ENCODE measurements at regions not wholly inside any gene's neighbourhood (a gene's known extent, or its start where the extent isn't known, plus 50 kb on each side); places are given as distances from the start of the nearest gene placed in this dataset.

DNA sequence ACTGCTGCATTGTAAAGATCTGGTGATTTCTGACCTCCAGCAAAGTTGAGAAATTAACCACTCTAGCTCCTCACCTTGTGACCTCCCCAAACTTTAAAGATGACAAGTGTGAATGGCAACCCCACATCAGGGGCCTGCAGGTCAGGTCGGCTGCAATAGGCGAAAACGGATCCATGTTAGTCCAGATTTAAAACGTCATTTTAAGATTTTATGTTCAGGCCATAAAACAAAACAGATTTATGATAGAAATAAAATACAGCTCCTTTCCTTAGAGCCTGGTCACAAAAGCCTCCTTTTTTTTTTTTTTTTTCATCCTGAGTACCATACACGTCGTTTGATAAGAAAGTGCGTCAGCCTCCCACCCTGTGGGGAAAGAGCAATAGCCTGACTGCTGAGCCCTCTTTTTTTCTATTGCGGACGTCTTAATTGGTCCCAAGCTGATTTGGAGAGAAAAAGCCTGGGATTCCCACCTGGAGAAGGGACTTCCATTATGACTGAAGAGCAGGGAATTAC lies 519.2 kb upstream of the NOX3 start:
- in situ Hi-C loops (cut with MboI; ENCODE audit: low sequenced_read_pairs) = no loop called here

GRCh38 chr6:155974359-155974758 lies 518.7 kb upstream of the NOX3 start:
- in situ Hi-C loops (cut with MboI; ENCODE audit: low sequenced_read_pairs) = no loop called here

- in situ Hi-C loops (cut with MboI; ENCODE audit: low sequenced_read_pairs) = no loop called here
Observed at GRCh38 chr6:155970876-155971708, 515.5 kb upstream of the NOX3 start.

DNA sequence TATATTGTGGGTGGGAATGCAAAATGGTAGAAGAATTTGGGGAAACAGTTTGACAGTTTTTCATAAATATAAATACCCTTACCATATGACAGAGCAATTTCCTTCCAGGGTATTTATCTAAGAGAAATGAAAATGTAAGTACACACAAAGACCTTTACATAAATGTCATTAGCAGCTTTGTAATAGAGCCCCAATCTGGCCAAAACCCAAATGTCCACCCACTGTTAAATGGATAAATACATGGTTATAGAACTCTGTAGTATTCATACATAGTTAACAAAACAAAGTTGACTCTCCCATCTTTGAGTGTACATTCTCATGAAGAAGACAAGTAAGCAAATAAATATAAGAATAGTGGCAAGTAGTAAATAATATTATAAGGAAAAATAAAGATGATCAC lies 514.8 kb upstream of the NOX3 start:
- in situ Hi-C loops (cut with MboI; ENCODE audit: low sequenced_read_pairs) = no loop called here

GRCh38 chr6:155968921-155969320 lies 513.3 kb upstream of the NOX3 start:
- in situ Hi-C loops (cut with MboI; ENCODE audit: low sequenced_read_pairs) = no loop called here

- in situ Hi-C loops (cut with MboI; ENCODE audit: low sequenced_read_pairs) = no loop called here
Observed at GRCh38 chr6:155967322-155967721, 511.7 kb upstream of the NOX3 start.

- in situ Hi-C loops (cut with MboI; ENCODE audit: low sequenced_read_pairs) = no loop called here
Observed at GRCh38 chr6:155964544-155964943, 508.9 kb upstream of the NOX3 start.

DNA sequence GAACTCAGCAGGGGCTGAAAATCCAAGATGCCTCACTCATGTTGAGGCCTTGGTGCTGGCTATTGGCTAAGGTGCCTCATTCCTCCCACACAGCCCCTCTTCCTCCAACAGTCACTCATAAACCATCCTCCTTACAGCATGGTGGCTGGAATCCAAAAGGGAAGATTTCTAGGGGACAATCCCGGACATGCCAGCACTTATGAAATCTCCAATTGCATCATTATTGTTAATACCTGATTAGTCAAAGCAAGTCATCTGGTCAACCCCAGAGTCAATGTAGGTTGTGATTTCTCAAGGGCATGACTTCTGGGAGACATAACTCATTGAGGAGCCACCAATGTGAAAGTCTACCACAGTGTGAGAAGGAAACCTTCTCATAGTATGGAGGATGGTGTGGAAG lies 506.6 kb upstream of the NOX3 start:
- in situ Hi-C loops (cut with MboI; ENCODE audit: low sequenced_read_pairs) = no loop called here

- in situ Hi-C loops (cut with MboI; ENCODE audit: low sequenced_read_pairs) = no loop called here
Observed at GRCh38 chr6:155959898-155960495, 504.4 kb upstream of the NOX3 start.

GRCh38 chr6:155958550-155958949 lies 502.9 kb upstream of the NOX3 start:
- in situ Hi-C loops (cut with MboI; ENCODE audit: low sequenced_read_pairs) = no loop called here

DNA sequence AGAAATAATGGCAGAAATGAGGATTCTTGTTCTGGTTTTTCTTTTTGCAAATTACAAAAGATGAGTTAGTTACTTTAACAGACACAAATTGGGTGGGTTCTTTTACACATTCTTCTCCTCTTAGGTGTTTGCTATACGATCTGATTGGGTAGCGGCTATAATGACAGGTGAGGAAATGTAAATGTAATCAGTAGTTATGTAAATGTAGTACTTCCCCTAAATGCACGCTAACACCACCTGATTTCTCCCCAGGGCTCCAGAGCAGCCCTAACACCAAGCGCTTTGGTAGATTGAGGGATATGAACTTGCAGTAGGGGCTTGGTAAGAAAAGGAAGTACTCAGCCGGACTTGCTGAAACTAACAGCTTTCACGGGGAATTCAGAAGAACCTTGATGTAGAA lies 499.4 kb upstream of the NOX3 start:
- in situ Hi-C loops (cut with MboI; ENCODE audit: low sequenced_read_pairs) = no loop called here

DNA sequence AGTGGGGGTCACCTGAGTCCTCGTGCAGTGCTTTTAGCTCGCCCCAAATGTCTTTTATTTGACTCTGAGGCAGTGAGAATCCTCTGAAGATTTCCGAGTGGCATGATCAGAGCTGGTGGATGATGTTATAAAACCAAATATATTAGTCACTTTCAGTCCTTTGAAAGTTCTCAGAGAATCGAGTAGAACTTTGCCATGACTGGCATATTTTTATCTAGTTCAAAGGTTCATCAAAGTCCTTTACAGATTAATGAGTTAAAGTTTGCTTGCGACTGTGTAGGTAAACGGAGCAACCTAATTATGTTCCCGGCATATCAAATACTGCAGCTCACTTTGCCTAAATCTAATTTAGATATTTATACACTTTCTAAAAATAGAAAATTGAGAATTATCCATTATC lies 498.5 kb upstream of the NOX3 start:
- in situ Hi-C loops (cut with MboI; ENCODE audit: low sequenced_read_pairs) = no loop called here

- in situ Hi-C loops (cut with MboI; ENCODE audit: low sequenced_read_pairs) = no loop called here
Observed at GRCh38 chr6:155949256-155949655, 493.6 kb upstream of the NOX3 start.

DNA sequence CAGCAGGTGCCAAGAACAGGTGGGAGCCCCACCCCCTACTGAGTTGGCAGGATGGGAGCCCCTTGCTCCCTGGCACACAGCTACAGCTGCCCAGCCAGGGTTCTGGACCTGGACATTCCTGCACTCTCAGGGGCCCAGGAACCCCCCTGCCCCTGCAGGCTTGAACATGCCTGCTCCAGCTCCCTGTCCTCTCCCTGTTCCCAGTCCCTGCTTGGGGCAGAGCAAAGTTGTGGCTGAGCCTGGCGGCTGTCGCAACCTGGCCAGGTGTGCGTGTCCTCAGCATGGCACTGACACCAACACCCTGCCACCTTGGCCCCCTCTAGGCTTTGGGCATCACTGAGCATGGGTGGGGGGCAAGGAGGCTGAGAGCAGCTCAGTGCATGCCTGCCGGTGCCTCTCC lies 491.2 kb upstream of the NOX3 start:
- in situ Hi-C loops (cut with MboI; ENCODE audit: low sequenced_read_pairs) = no loop called here

DNA sequence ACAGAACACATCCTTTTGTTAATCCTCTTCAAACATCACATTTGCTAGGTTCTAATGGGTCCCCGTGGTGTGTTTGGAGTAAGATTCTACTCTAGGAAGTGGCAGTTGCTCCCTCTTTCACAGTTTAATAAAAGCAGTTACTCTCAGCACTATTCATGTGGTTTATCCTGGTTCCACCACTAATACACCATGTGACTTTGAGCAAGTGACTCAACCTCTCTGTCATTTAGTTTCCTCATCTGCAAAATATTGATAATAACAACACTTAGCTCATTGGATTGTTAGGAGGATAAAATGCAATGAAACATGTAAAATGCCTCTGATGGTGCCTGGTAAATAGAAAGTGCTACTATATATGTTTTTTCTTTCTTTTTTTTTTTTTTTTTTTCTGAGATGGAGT lies 488.0 kb upstream of the NOX3 start:
- in situ Hi-C loops (cut with MboI; ENCODE audit: low sequenced_read_pairs) = no loop called here

- in situ Hi-C loops (cut with MboI; ENCODE audit: low sequenced_read_pairs) = no loop called here
Observed at GRCh38 chr6:155939253-155939652, 483.6 kb upstream of the NOX3 start.

DNA sequence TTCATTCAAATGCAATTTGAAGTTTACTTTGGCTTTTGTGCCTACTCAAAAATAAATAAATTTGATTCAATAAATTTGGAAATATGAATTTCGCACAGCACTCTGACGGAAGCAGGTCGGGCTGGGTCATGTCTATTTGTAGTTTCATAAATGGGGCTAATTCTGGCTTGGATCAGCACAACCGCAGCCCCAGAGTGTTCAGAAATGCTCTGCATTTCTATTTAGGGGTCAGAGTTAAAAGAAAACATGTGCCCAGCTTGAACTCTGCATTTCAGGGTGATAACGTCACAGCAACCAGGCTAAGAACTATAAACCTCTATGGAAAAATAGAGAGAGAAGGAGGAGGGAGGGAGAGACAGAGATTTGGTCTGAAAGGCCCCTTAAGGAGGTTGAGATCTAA lies 480.9 kb upstream of the NOX3 start:
- in situ Hi-C loops (cut with MboI; ENCODE audit: low sequenced_read_pairs) = no loop called here

DNA sequence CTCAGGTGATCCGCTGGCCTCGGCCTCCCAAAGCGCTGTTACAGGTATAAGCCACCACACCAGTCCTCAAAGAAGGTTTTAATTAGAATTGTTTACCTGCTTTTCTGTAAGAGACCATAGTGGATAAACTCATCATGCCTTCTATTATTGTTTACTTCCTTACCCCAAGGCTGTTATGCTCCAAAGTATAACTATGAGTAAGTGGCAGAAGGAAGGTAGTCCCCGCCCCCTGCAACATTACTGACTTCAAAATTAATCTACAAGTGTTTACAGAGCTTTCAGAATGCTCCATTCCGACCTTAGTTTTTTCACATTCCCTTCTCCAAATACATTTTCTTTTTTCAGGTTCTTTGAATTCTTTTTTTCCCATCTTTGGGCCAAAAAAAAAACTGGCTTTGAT lies 480.5 kb upstream of the NOX3 start:
- in situ Hi-C loops (cut with MboI; ENCODE audit: low sequenced_read_pairs) = no loop called here

DNA sequence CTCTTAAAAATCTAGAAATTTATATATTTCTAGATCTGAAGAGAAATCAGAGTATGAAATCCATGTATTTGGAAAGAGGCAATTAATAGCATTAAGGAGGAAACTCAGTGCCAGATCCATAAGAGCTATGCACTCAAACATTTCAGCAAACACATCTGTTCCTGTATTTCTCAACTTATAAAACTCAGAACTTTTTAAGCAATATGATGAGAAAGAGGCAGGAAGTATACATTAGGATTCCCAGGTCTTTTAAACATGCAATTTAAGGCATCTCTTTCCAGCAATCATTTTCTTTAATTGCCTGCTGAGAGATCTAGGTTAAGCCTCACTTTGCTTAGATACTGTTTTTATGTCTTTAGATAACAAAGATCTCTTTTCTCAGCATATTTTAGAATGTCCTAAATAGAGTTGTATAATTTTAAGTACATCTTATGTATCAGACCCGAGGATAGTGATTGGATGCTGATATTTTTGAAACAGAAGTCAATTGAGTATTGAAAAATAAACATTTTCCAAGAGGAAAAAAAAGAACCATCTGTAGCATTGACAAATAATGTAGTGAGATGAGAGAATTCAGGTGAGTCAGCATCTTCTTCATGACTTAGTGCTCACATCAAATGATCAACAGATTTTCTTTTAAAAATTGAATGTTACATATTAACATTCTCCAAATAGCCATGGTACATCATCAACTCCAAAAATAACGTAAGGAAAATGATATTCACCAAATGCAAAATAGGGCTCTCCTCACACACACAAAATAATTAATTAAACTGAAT lies 461.4 kb upstream of the NOX3 start:
- in situ Hi-C loops (cut with MboI; ENCODE audit: low sequenced_read_pairs) = no loop called here

GRCh38 chr6:155915651-155916050 lies 460.0 kb upstream of the NOX3 start:
- in situ Hi-C loops (cut with MboI; ENCODE audit: low sequenced_read_pairs) = no loop called here

DNA sequence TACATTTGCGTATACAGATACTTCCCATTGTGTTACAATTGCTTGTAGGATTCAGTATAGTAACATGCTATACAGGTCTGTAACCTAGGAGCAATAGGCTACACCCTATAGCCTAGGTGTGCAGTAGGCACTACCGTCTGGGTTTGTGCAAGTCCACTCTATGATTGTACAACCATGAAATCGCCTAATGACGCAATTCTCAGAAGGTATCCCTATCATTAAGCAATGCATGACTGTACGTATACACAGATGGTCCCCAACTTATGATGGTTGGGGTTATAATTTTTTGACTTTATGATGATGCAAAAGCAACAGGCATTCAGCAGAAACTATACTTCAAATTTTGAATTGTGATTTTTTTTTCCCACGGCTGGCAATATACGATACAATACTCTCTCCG lies 458.2 kb upstream of the NOX3 start:
- in situ Hi-C loops (cut with MboI; ENCODE audit: low sequenced_read_pairs) = no loop called here

GRCh38 chr6:155909710-155910109 lies 454.1 kb upstream of the NOX3 start:
- in situ Hi-C loops (cut with MboI; ENCODE audit: low sequenced_read_pairs) = no loop called here
